ENCODE measurements at regions not wholly inside any gene's neighbourhood (a gene's known extent, or its start where the extent isn't known, plus 50 kb on each side); places are given as distances from the start of the nearest gene placed in this dataset.

DNA sequence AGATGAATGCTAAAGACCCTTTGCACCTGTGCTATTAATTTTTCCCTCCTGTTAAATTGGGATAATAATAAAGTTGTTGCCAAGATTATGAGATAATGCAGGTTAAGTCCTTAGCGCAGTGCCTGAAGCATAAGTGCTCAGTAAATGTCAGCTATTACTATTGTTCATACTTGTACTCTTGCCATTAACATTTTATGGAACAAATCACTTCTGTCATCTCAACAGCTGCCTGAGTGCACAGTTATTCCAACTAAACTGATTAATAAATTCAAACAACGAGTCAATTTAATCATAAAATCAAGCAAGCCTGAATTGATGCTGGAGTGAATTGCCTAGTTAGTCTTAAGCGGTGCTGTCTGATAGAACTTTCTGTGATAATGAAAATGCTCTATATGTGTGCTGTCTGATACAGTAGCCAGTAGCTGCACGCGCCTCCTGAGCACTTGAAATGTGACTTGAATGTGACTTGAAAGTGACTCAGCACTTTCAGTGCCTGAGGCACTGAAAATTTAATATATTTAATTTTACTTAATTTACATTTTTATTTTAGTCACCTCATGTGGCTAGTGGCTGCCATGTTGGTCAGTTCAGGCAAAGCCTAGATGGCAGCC lies 198.7 kb upstream of the PFN2 start (continued):
- no peak for TF ChIP-seq EHMT2 (IDR thresholded peaks at IDR 0.05)
- TF ChIP-seq C11orf30 (IDR thresholded peaks at IDR 0.05; ENCODE audit: low read depth): peak; percentile 87
- peak; percentile 77 for TF ChIP-seq BHLHE40 (IDR thresholded peaks at IDR 0.05; ENCODE audit: low read length)
- TF ChIP-seq ZNF316 (IDR thresholded peaks at IDR 0.05): peak; percentile 94
- 0 out of 2 replicates have a peak, but pooled peaks have one; percentile 5 for TF ChIP-seq EP300 (IDR thresholded peaks at IDR 0.05; ENCODE audit: low read length)
- peak; percentile 63 for TF ChIP-seq L3MBTL2 (IDR thresholded peaks at IDR 0.05)
- TF ChIP-seq ARID1B (IDR thresholded peaks at IDR 0.05): peak; percentile 39; the same call in 1 of the 2 replicates
- peak; percentile 82; the same call in 1 of the 2 replicates for TF ChIP-seq MAFK (IDR thresholded peaks at IDR 0.05; ENCODE audit: low read length)
- peak; percentile 96 for TF ChIP-seq MAFG (tag; conservative IDR thresholded peaks at IDR 0.05)
- TF ChIP-seq MTA2 (IDR thresholded peaks at IDR 0.05; ENCODE audit: low read depth): no peak
- TF ChIP-seq POLR3G (IDR thresholded peaks at IDR 0.05; ENCODE audit: extremely low read depth, insufficient read length, insufficient replicate concordance): no peak
- TF ChIP-seq, protein P1, sequence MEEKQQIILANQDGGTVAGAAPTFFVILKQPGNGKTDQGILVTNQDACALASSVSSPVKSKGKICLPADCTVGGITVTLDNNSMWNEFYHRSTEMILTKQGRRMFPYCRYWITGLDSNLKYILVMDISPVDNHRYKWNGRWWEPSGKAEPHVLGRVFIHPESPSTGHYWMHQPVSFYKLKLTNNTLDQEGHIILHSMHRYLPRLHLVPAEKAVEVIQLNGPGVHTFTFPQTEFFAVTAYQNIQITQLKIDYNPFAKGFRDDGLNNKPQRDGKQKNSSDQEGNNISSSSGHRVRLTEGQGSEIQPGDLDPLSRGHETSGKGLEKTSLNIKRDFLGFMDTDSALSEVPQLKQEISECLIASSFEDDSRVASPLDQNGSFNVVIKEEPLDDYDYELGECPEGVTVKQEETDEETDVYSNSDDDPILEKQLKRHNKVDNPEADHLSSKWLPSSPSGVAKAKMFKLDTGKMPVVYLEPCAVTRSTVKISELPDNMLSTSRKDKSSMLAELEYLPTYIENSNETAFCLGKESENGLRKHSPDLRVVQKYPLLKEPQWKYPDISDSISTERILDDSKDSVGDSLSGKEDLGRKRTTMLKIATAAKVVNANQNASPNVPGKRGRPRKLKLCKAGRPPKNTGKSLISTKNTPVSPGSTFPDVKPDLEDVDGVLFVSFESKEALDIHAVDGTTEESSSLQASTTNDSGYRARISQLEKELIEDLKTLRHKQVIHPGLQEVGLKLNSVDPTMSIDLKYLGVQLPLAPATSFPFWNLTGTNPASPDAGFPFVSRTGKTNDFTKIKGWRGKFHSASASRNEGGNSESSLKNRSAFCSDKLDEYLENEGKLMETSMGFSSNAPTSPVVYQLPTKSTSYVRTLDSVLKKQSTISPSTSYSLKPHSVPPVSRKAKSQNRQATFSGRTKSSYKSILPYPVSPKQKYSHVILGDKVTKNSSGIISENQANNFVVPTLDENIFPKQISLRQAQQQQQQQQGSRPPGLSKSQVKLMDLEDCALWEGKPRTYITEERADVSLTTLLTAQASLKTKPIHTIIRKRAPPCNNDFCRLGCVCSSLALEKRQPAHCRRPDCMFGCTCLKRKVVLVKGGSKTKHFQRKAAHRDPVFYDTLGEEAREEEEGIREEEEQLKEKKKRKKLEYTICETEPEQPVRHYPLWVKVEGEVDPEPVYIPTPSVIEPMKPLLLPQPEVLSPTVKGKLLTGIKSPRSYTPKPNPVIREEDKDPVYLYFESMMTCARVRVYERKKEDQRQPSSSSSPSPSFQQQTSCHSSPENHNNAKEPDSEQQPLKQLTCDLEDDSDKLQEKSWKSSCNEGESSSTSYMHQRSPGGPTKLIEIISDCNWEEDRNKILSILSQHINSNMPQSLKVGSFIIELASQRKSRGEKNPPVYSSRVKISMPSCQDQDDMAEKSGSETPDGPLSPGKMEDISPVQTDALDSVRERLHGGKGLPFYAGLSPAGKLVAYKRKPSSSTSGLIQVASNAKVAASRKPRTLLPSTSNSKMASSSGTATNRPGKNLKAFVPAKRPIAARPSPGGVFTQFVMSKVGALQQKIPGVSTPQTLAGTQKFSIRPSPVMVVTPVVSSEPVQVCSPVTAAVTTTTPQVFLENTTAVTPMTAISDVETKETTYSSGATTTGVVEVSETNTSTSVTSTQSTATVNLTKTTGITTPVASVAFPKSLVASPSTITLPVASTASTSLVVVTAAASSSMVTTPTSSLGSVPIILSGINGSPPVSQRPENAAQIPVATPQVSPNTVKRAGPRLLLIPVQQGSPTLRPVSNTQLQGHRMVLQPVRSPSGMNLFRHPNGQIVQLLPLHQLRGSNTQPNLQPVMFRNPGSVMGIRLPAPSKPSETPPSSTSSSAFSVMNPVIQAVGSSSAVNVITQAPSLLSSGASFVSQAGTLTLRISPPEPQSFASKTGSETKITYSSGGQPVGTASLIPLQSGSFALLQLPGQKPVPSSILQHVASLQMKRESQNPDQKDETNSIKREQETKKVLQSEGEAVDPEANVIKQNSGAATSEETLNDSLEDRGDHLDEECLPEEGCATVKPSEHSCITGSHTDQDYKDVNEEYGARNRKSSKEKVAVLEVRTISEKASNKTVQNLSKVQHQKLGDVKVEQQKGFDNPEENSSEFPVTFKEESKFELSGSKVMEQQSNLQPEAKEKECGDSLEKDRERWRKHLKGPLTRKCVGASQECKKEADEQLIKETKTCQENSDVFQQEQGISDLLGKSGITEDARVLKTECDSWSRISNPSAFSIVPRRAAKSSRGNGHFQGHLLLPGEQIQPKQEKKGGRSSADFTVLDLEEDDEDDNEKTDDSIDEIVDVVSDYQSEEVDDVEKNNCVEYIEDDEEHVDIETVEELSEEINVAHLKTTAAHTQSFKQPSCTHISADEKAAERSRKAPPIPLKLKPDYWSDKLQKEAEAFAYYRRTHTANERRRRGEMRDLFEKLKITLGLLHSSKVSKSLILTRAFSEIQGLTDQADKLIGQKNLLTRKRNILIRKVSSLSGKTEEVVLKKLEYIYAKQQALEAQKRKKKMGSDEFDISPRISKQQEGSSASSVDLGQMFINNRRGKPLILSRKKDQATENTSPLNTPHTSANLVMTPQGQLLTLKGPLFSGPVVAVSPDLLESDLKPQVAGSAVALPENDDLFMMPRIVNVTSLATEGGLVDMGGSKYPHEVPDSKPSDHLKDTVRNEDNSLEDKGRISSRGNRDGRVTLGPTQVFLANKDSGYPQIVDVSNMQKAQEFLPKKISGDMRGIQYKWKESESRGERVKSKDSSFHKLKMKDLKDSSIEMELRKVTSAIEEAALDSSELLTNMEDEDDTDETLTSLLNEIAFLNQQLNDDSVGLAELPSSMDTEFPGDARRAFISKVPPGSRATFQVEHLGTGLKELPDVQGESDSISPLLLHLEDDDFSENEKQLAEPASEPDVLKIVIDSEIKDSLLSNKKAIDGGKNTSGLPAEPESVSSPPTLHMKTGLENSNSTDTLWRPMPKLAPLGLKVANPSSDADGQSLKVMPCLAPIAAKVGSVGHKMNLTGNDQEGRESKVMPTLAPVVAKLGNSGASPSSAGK (IDR thresholded peaks at IDR 0.05): peak; percentile 66
- TF ChIP-seq SMARCA4 (IDR thresholded peaks at IDR 0.05): 0 out of 2 replicates have a peak, but pooled peaks have one; percentile 30
- 0 out of 2 replicates have a peak, but pooled peaks have one; percentile 18 for TF ChIP-seq SMAD4 (CRISPR knock-in tag; conservative IDR thresholded peaks at IDR 0.05)
- TF ChIP-seq ZNF175 (CRISPR knock-in tag; IDR thresholded peaks at IDR 0.05; ENCODE audit: low read depth): no peak
- TF ChIP-seq NFE2 (IDR thresholded peaks at IDR 0.05; ENCODE audit: low read depth): peak; percentile 91
- TF ChIP-seq CBFA2T3 (IDR thresholded peaks at IDR 0.05): peak; percentile 25; the same call in 1 of the 2 replicates
- TF ChIP-seq ZKSCAN3 (CRISPR knock-in tag; IDR thresholded peaks at IDR 0.05): no peak
- TF ChIP-seq SMARCE1 (IDR thresholded peaks at IDR 0.05): 0 out of 2 replicates have a peak, but pooled peaks have one; percentile 32
- TF ChIP-seq GTF2A2 (tag; IDR thresholded peaks at IDR 0.05): no peak
- TF ChIP-seq NFE2L1 (tag; IDR thresholded peaks at IDR 0.05; ENCODE audit: borderline replicate concordance, low read depth): peak; percentile 88
